ENCODE measurements at regions not wholly inside any gene's neighbourhood (a gene's known extent, or its start where the extent isn't known, plus 50 kb on each side); places are given as distances from the start of the nearest gene placed in this dataset.

DNA sequence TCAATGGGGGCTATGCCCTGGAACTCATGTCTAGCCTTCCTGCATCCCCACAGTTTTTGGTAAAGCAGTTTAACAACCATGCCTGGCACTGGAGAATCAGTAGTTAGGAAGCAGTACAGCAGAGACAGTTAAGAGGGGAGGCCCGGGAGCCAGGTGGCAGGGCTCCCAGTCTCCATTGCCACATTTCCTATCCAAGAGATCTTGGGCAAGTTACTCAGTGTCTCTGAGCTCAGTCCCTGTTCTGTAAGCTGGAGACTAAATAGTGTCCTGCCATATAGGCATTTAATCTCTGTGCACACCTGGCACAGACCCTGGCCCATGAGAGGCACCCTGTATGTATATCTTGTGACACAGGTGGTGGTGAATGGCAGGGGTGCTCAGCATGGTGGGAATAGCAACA is 156.1 kb upstream of the EOLA2 start:
- no TSS peak for BruUV-seq (replicated peaks)
- no peaks in the 10 kb centered on the region for H3K4me1 ChIP-seq (ENCODE audit: insufficient read depth, low read length, poor library complexity, severe bottlenecking)
- no peak for DNase-seq (ENCODE audit: low spot score)
- no peak overlapping the region for H3K27ac ChIP-seq (ENCODE audit: low read depth, low read length, poor library complexity, severe bottlenecking)
- intact Hi-C loops (cut with micrococcal nuclease; ENCODE audit: unreplicated experiment), result no loop called here
- H3K9me3 ChIP-seq (ENCODE audit: low read depth, low read length, poor library complexity, severe bottlenecking), result no peaks in the 10 kb centered on the region
- no peaks in the 10 kb centered on the region for H3K36me3 ChIP-seq (ENCODE audit: insufficient read depth, low read length, poor library complexity, severe bottlenecking)
- ChIA-PET POLR2A (ENCODE audit: low non-redundant PET) (no interaction called here), CTCF (no interaction called here)
- no peaks in the 10 kb centered on the region for H3K27me3 ChIP-seq (replicated peaks; ENCODE audit: insufficient read depth, low read depth, low read length, poor library complexity)
- TF ChIP-seq, protein P1, sequence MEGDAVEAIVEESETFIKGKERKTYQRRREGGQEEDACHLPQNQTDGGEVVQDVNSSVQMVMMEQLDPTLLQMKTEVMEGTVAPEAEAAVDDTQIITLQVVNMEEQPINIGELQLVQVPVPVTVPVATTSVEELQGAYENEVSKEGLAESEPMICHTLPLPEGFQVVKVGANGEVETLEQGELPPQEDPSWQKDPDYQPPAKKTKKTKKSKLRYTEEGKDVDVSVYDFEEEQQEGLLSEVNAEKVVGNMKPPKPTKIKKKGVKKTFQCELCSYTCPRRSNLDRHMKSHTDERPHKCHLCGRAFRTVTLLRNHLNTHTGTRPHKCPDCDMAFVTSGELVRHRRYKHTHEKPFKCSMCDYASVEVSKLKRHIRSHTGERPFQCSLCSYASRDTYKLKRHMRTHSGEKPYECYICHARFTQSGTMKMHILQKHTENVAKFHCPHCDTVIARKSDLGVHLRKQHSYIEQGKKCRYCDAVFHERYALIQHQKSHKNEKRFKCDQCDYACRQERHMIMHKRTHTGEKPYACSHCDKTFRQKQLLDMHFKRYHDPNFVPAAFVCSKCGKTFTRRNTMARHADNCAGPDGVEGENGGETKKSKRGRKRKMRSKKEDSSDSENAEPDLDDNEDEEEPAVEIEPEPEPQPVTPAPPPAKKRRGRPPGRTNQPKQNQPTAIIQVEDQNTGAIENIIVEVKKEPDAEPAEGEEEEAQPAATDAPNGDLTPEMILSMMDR (conservative IDR thresholded peaks at IDR 0.05; ENCODE audit: low read depth, low read length), result no peak
- no peak for TF ChIP-seq EZH2 (IDR thresholded peaks at IDR 0.05; ENCODE audit: borderline replicate concordance, low read depth, low read length, poor library complexity, severe bottlenecking)
- H3K4me3 ChIP-seq (ENCODE audit: low read depth, low read length, poor library complexity, severe bottlenecking), result no peak overlapping the region

DNA sequence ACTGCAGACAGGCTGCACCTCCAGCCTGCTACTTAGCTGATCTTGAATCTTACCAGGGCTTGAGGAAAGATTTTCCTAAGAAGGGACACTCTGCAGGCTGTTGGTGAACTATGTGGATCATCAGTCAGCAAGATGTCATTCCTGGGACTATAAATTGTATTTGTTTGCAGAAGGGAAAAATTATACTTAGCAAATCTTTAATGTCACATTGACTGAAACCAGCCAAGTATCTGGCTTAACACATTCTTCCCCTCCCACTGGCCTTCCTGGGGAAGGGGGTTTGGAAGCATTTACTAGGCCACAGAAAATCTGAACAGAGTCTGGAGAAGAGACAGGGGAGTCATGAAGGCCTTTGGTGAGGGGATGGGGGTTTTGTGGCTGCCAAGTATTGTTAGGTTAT is 156.7 kb upstream of the EOLA2 start:
- no peaks in the 10 kb centered on the region for H3K36me3 ChIP-seq (ENCODE audit: insufficient read depth, low read length, poor library complexity, severe bottlenecking)
- POLR2A ChIA-PET (ENCODE audit: low non-redundant PET), result no interaction called here
- no peak for DNase-seq (ENCODE audit: low spot score)
- no peaks in the 10 kb centered on the region for H3K27me3 ChIP-seq (replicated peaks; ENCODE audit: insufficient read depth, low read depth, low read length, poor library complexity)
- H3K4me1 ChIP-seq (ENCODE audit: insufficient read depth, low read length, poor library complexity, severe bottlenecking), result no peaks in the 10 kb centered on the region
- CTCF ChIA-PET, result no interaction called here
- BruUV-seq (replicated peaks), result no TSS peak
- intact Hi-C loops (cut with micrococcal nuclease; ENCODE audit: unreplicated experiment), result no loop called here
- no peak overlapping the region for H3K27ac ChIP-seq (ENCODE audit: low read depth, low read length, poor library complexity, severe bottlenecking)
- no peak for TF ChIP-seq EZH2 (IDR thresholded peaks at IDR 0.05; ENCODE audit: borderline replicate concordance, low read depth, low read length, poor library complexity, severe bottlenecking)
- TF ChIP-seq, protein P1 (conservative IDR thresholded peaks at IDR 0.05; ENCODE audit: low read depth, low read length), result no peak
- no peak overlapping the region for H3K4me3 ChIP-seq (ENCODE audit: low read depth, low read length, poor library complexity, severe bottlenecking)
- H3K9me3 ChIP-seq (ENCODE audit: low read depth, low read length, poor library complexity, severe bottlenecking), result no peaks in the 10 kb centered on the region

DNA sequence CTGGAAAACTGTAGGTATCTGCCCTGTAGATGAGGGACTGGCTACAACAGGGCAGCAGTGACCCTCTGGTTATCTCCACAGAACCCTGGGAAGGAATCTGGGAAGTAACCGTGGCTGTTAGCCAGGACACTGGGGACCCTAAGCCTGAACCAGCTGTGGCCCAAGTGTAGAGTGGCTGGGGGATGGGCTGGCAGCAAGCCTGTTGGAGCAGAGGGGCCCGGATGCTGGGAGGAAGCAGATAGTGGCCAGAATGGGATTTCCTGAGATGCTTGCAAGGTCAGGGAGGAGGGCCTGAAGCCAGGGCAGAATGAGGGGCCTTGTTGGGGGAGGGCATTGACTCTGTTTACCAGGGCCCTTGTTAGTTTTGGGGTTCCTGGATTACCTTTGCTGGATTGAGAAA is 161.0 kb upstream of the EOLA2 start:
- no peak for DNase-seq (ENCODE audit: low spot score)
- Histone ChIP-seq H3K4me1 (ENCODE audit: insufficient read depth, low read length, poor library complexity, severe bottlenecking) (no peaks in the 10 kb centered on the region), H3K4me3 (ENCODE audit: low read depth, low read length, poor library complexity, severe bottlenecking) (no peak overlapping the region), H3K27me3 (replicated peaks; ENCODE audit: insufficient read depth, low read depth, low read length, poor library complexity) (no peaks in the 10 kb centered on the region), H3K27ac (ENCODE audit: low read depth, low read length, poor library complexity, severe bottlenecking) (no peak overlapping the region), H3K9me3 (ENCODE audit: low read depth, low read length, poor library complexity, severe bottlenecking) (no peaks in the 10 kb centered on the region), H3K36me3 (ENCODE audit: insufficient read depth, low read length, poor library complexity, severe bottlenecking) (no peaks in the 10 kb centered on the region)
- intact Hi-C loops (cut with micrococcal nuclease; ENCODE audit: unreplicated experiment), result no loop called here
- BruUV-seq (replicated peaks), result no TSS peak
- ChIA-PET CTCF (no interaction called here), POLR2A (ENCODE audit: low non-redundant PET) (no interaction called here)
- no peak for TF ChIP-seq EZH2 (IDR thresholded peaks at IDR 0.05; ENCODE audit: borderline replicate concordance, low read depth, low read length, poor library complexity, severe bottlenecking)
- TF ChIP-seq, protein P1 (conservative IDR thresholded peaks at IDR 0.05; ENCODE audit: low read depth, low read length), result no peak
